HuH-7.5 (cell line): ENCODE measurements at regions not wholly inside any gene's neighbourhood (a gene's known extent, or its start where the extent isn't known, plus 50 kb on each side); places are given as distances from the start of the nearest gene placed in this dataset.

ENCODE experiments used
- DNase-seq: peaks from one replicate; pipeline ENCODE4 v3.0.0; 2011; ENCODE audit warnings: low spot score

- DNase-seq, result no peak
These were observed 89.2 kb downstream of the KCNRG start for GRCh38 chr13:50104493-50104892.

DNA sequence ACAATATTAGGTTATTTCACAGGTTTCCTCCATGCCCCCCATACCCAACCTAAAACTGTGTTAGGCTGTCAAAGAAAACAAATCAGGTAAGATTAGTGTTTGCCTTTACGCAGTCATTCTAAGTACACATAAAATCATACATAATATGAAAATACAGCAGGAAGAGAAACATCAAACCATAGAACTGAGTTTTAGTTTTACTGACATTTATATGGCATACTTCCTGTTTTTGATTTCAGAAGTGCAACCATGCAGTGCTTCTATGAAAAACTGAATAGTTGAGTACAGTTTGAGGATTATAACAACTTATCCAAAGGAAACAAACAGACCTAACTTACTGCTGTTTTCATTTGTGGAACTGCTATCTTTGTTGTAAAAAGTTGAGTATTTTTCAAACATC is 91.3 kb downstream of the KCNRG start:
- DNase-seq, result no peak

DNA sequence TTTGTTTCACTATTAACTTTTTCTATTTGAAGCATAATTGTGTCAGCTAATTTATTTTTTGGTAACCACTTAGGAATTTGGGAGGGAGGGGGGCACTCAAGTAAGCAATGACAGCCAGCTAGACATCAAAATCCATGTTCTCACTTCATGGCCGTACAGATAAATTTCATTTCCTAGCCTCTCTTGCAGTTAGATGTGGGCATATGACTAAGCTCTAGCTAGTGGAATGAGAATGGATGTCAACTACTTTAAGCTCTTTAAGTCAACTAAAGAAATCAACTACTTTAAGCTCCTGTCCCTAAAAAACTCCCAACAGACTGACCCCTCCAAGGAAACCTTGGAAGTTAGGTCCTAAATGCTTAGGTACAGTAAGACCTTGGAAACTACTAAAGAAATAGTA is 92.0 kb downstream of the KCNRG start:
- DNase-seq, result no peak

GRCh38 chr13:50114961-50115360 is 99.7 kb downstream of the KCNRG start:
- no peak for DNase-seq

- DNase-seq, result no peak
These were observed 100.5 kb downstream of the KCNRG start for GRCh38 chr13:50115695-50116094.

DNA sequence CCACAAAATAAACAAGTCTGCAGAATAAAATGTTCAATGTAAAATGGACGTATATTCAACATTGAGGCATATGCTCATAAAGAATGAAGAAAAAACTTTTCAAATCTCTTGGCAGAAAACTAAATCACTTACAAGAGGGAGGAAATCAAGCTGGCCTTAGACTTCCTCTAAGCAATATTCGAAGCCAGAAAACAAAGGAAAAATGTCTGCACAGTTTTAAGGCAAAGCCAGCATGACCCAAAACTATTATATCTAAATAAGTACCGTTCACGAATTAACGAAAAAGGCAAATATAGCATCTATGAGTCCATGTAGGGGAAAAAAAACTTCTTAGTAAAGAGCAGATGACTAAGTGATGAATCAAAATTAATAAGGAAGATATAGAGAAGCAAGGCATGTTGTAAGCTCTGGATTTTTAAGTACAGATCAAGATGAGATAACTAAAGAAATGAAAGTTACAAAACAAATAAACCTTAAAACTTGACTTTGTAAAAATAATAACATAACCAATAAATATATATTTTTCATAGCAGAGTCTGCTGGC is 101.3 kb downstream of the KCNRG start:
- DNase-seq, result no peak

- no peak for DNase-seq
These were observed 104.3 kb downstream of the KCNRG start for GRCh38 chr13:50119591-50119990.

GRCh38 chr13:50122455-50122854 is 107.2 kb downstream of the KCNRG start:
- DNase-seq, result no peak

GRCh38 chr13:50123002-50123401 is 107.8 kb downstream of the KCNRG start:
- no peak for DNase-seq

- no peak for DNase-seq
These were observed 108.2 kb downstream of the KCNRG start for GRCh38 chr13:50123515-50123861.

GRCh38 chr13:50123862-50124535 is 108.8 kb downstream of the KCNRG start:
- no peak for DNase-seq

DNA sequence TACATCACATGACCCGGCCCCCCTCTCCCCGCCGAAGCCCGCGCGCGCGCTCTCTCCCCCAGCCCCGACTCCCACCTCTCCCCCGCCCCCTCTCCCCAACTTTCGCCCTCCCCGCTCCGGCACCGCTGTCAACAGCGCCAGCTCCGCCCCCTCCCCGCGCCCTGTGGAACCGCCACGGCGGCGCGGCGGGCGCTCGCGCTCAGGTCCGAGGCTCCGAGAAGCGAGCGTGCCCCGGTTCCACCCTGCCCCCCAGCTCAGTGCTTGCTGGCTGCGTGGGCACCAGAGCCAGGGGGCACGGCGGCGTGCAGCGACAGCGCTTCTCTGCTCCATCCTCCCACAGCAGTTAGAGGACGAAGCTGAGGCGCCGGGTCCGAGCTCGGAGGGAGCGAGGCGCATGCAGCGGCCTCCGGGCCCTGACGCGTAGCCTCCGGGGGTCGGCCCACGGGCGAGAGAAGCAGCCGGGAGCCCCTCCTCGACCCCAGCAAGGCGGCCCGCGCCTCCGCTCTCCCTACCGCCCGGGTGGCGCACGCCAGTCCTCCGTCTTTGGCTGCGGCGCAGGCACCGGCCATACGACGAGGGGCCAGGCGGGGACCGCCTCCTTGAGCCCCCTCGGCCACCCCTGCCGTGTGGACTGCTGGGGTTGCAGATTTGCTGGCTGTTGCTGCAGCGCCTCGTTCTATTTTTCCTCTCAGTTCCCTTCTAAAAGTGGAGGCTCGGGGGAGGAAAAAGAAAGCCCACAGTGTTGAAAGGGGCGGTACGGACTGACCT is 109.5 kb downstream of the KCNRG start:
- peak; percentile 93 for DNase-seq

- DNase-seq, result no peak
These were observed 110.0 kb downstream of the KCNRG start for GRCh38 chr13:50125304-50125553.

DNA sequence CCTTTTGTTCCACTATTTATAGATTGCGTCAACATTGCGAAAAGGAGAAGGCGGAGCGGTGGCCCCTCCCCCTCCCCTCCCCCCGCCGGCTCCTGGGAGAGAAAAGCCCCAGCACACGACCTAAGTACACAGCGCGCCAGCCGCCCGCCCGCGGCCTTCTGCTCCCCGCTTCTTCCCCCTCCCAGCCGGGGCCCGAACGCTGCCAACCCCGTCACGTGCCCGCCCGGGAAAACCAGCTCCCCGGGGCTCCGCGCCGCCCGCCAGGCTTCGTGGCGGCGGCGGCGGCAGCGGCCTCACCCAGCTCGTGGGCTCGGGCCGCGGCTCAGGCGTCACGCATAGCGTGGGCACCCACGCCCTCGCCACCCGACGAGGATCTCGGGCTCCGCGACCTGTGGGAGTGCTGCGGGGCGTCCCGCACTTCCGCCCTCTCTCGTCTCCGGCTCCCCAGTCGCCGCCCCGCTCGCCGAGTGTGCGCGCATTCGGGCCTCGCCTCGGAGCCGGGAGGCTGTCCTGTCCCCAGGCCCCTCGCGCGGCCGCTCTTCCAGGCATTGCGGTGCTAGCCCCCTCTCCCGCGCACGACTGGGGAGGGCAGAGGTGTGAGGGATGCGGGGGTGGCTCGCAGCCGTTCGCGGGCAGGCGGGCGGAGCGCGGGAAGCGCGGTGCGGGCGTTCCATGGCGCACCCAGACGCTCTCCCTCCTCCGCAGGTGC is 110.5 kb downstream of the KCNRG start:
- DNase-seq, result peak; percentile 89

DNA sequence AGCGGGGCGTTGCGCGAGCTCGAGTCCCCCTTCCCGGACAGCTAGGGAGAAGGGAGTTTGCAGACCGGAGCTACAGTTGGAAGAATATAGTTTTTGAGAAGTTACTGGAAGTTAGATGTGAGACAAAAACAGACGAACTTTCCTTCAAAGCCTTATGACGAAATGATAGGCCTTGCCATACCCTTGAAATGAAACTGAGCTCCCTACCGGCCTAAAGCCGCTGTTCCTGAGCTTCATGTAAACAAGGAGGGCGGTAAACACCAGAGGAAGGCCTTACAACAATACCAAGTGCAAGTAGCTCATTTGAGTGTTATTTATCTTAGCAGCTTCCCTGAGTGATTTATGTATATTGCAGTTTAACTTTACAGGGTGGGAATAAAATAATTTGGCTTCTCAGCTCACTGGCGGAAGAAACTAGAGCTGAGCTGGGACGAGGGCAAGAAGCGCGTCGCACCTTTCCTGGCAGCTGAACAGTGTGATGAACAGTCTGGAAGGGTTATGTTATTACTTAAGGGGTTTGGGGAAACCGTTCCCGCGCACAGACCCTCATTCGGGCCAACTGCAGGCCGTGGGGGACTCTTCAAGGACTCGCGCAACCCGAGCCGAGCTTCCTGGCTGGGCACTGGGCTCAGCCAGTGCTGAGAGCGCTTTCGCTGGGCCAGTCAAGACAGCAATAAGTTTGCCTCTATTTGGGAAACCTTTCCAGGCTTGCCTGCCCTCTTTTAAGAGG is 111.2 kb downstream of the KCNRG start:
- DNase-seq, result peak; percentile 54

DNA sequence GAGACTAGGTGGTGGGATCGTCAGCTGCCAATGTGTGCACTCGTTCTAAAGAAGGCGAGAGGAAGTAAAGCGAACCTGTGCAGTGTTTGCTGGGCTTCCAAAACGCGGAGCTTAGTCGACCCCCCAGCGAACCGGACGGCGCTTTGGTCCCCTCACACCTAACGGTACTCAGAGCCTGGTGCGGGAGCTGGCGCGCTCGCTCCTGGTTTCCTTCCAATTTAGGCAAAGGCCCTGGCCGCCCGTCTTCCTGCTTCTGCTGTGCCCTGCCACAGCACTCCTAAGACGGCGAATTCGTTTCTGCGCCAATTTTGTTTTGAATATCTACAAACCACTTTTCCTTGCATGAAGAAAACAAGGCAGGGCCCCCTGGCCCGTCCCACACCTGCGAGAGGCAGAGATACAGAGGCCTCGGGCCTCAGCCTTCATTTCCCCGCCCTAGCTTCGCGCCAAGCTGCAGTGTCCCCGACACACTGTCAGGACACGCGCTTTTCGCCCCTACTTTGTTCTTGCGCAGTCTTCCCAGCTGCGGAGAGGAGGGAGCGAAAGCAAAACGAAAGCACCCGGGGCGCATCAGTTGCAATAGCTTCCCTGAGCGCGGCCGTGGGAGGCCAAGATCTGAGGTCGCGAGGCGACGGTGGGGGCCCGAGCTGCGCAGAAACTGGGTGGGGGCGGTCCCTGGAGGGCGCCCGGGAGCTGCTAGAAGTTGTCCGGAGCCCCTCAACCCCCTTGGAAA is 111.9 kb downstream of the KCNRG start:
- no peak for DNase-seq

GRCh38 chr13:50127726-50128291 is 112.6 kb downstream of the KCNRG start:
- no peak for DNase-seq

GRCh38 chr13:50128428-50128931 is 113.2 kb downstream of the KCNRG start:
- DNase-seq, result no peak

DNA sequence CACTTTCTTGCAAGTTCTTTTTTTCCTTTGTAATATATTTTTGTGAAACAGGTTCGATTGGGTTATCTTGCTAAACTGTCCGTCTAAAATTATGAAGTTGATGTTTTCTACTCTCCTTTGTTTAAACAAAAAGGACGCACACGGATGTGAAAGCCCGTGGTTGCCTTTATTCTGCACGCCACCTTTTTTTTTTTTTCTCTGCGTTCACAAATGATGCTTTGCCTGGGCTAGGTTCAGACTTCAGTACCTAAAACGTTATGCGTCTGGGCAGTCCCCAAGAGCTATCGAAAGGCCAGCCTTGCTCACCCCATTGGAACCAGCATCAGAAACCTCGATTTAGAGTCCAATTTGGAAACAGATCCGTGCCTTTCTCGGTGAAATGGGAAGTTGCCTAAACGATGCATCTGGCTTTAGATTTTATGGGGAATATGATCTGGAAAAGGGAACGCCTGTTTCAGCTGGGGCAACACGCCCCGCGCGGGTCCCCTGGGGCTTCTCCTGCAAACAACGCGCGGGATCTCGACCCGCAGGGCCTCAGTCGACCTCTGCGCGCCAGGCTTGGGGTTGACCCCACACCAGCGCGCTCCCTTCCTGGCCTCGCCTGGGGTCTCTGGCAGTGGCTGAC is 113.9 kb downstream of the KCNRG start:
- no peak for DNase-seq

DNA sequence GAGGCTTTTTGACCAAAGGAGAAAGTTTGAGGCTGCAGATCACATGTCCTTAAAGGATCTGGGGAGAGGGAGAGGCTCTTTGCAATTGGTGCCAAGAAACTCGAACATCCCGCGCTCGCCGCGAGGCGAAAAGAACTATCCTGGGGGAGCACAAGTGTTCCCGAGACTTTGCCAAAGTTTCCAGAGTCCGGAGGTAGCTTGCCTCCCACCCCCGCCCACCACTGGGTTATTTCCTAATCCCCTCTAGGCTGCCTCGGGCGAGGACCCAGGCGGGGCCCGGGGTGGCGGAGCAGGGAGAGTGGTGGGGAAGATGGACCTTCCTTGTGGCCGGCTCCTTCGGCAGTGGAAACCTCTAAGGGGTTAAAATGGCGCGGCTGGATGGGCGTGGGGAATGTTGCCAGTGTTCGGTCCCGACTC is 114.5 kb downstream of the KCNRG start:
- DNase-seq, result peak; percentile 55
